GM18519 (cell line): ENCODE measurements at regions not wholly inside any gene's neighbourhood (a gene's known extent, or its start where the extent isn't known, plus 50 kb on each side); places are given as distances from the start of the nearest gene placed in this dataset.

ENCODE experiments used
- ATAC-seq: cut with Tn5 transposase; IDR thresholded peaks from one replicate; pipeline ENCODE4 v1.9.1; 2021; ENCODE audit warnings: mild to moderate bottlenecking, moderate library complexity; ENCODE audit not compliant: unreplicated experiment, low FRiP score

GRCh38 chr13:50099473-50099872 is 84.2 kb downstream of the KCNRG start:
- no peak for ATAC-seq

GRCh38 chr13:50101590-50101989 is 86.3 kb downstream of the KCNRG start:
- ATAC-seq: no peak

GRCh38 chr13:50104493-50104892 is 89.2 kb downstream of the KCNRG start:
- no peak for ATAC-seq

GRCh38 chr13:50106559-50106958 is 91.3 kb downstream of the KCNRG start:
- ATAC-seq: peak; percentile 84

- ATAC-seq: no peak
Observed at GRCh38 chr13:50107205-50107604, 92.0 kb downstream of the KCNRG start.

GRCh38 chr13:50114961-50115360 is 99.7 kb downstream of the KCNRG start:
- no peak for ATAC-seq

- ATAC-seq: no peak
Observed at GRCh38 chr13:50115695-50116094, 100.5 kb downstream of the KCNRG start.

GRCh38 chr13:50116430-50116973 is 101.3 kb downstream of the KCNRG start:
- no peak for ATAC-seq

- no peak for ATAC-seq
Observed at GRCh38 chr13:50119591-50119990, 104.3 kb downstream of the KCNRG start.

GRCh38 chr13:50122455-50122854 is 107.2 kb downstream of the KCNRG start:
- no peak for ATAC-seq

GRCh38 chr13:50123002-50123401 is 107.8 kb downstream of the KCNRG start:
- ATAC-seq: no peak

- peak; percentile 0 for ATAC-seq
Observed at GRCh38 chr13:50123515-50123861, 108.2 kb downstream of the KCNRG start.

- ATAC-seq: peak; percentile 33
Observed at GRCh38 chr13:50123862-50124535, 108.8 kb downstream of the KCNRG start.

- ATAC-seq: peak; percentile 16
Observed at GRCh38 chr13:50124536-50125303, 109.5 kb downstream of the KCNRG start.

GRCh38 chr13:50125304-50125553 is 110.0 kb downstream of the KCNRG start:
- ATAC-seq: no peak

- no peak for ATAC-seq
Observed at GRCh38 chr13:50125554-50126262, 110.5 kb downstream of the KCNRG start.

- ATAC-seq: no peak
Observed at GRCh38 chr13:50126263-50126992, 111.2 kb downstream of the KCNRG start.

GRCh38 chr13:50126993-50127725 is 111.9 kb downstream of the KCNRG start:
- no peak for ATAC-seq

GRCh38 chr13:50127726-50128291 is 112.6 kb downstream of the KCNRG start:
- ATAC-seq: no peak

- no peak for ATAC-seq
Observed at GRCh38 chr13:50128428-50128931, 113.2 kb downstream of the KCNRG start.
